ENCODE measurements at regions not wholly inside any gene's neighbourhood (a gene's known extent, or its start where the extent isn't known, plus 50 kb on each side); places are given as distances from the start of the nearest gene placed in this dataset.

DNA sequence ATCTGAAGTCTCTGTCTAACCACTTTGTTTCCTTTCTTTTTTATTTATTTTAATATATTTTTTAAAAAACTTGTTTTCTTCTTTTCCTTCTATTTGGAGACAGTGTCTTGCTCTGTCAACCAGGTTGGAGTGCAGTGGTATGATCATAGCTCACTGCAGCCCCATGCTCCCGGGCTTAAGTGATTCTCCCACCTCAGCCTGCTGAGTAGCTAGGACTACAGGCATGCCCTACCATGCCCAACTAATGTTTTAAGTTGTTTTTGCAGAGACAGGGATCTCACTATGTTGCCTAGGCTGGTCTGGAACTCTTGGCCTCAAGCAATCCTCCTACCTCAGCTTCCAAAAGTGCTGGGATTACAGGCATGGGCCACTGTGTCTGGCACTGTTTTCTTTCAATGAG is 81.1 kb upstream of the TLK1 start:
- Histone ChIP-seq H3K36me3 (ENCODE audit: low read length) (no peaks in the 10 kb centered on the region), H2AFZ (ENCODE audit: low read depth, low read length, severe bottlenecking) (no peak overlapping the region), H3K9me3 (ENCODE audit: insufficient read depth, low read length) (peaks cover 13% of the 10 kb centered on the region; the same call in 1 of the 2 replicates), H3K4me3 (ENCODE audit: insufficient read depth, low read length, poor library complexity, severe bottlenecking) (no peak overlapping the region), H3F3A (ENCODE audit: insufficient read depth) (no peaks in the 10 kb centered on the region), H3K9me2 (replicated peaks; ENCODE audit: insufficient read depth, low read length) (no peaks in the 10 kb centered on the region), H3K27ac (ENCODE audit: low read depth, low read length) (no peak overlapping the region), H3K9ac (ENCODE audit: low read length) (no peak overlapping the region), H3K27me3 (ENCODE audit: low read length) (no peaks in the 10 kb centered on the region), H4K20me1 (ENCODE audit: low read depth, low read length) (no peaks in the 10 kb centered on the region), H3K79me2 (ENCODE audit: insufficient read depth, low read length) (no peaks in the 10 kb centered on the region), H3K4me2 (ENCODE audit: low read depth, low read length, poor library complexity, severe bottlenecking) (no peak overlapping the region)
- no peak for TF ChIP-seq EZH2phosphoT487 (conservative IDR thresholded peaks at IDR 0.05; ENCODE audit: low read length)
- TF ChIP-seq, protein P1, sequence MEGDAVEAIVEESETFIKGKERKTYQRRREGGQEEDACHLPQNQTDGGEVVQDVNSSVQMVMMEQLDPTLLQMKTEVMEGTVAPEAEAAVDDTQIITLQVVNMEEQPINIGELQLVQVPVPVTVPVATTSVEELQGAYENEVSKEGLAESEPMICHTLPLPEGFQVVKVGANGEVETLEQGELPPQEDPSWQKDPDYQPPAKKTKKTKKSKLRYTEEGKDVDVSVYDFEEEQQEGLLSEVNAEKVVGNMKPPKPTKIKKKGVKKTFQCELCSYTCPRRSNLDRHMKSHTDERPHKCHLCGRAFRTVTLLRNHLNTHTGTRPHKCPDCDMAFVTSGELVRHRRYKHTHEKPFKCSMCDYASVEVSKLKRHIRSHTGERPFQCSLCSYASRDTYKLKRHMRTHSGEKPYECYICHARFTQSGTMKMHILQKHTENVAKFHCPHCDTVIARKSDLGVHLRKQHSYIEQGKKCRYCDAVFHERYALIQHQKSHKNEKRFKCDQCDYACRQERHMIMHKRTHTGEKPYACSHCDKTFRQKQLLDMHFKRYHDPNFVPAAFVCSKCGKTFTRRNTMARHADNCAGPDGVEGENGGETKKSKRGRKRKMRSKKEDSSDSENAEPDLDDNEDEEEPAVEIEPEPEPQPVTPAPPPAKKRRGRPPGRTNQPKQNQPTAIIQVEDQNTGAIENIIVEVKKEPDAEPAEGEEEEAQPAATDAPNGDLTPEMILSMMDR (IDR thresholded peaks at IDR 0.05; ENCODE audit: insufficient read depth, low read length, poor library complexity, severe bottlenecking), result no peak

DNA sequence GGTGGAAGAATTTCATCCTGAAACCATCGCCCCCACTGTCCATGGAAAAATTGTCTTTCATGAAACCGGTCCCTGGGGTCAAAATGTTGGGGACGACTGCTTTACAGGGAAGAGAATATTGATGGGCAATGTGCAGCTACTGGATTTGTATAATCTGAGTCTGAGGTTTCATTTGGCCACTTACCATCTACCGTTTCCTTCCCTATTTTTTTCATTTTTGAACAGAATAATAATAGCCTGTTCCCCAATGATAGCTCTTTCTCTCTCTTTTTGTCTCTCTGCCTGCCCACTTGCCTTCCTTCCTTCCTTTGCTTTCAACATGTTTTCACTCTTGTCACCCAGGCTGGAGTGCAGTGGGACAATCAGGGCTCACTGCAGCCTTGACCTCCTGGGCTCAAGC is 78.3 kb upstream of the TLK1 start:
- Histone ChIP-seq H3K4me3 (ENCODE audit: insufficient read depth, low read length, poor library complexity, severe bottlenecking) (no peak overlapping the region), H3K79me2 (ENCODE audit: insufficient read depth, low read length) (no peaks in the 10 kb centered on the region), H3F3A (ENCODE audit: insufficient read depth) (no peaks in the 10 kb centered on the region), H4K20me1 (ENCODE audit: low read depth, low read length) (no peaks in the 10 kb centered on the region), H3K27ac (ENCODE audit: low read depth, low read length) (no peak overlapping the region), H3K4me2 (ENCODE audit: low read depth, low read length, poor library complexity, severe bottlenecking) (no peak overlapping the region), H3K27me3 (ENCODE audit: low read length) (no peaks in the 10 kb centered on the region), H3K9ac (ENCODE audit: low read length) (no peak overlapping the region), H3K36me3 (ENCODE audit: low read length) (no peaks in the 10 kb centered on the region), H3K9me2 (replicated peaks; ENCODE audit: insufficient read depth, low read length) (no peaks in the 10 kb centered on the region), H3K9me3 (ENCODE audit: insufficient read depth, low read length) (no peaks in the 10 kb centered on the region), H2AFZ (ENCODE audit: low read depth, low read length, severe bottlenecking) (no peak overlapping the region)
- TF ChIP-seq EZH2phosphoT487 (conservative IDR thresholded peaks at IDR 0.05; ENCODE audit: low read length), result no peak
- TF ChIP-seq, protein P1 (IDR thresholded peaks at IDR 0.05; ENCODE audit: insufficient read depth, low read length, poor library complexity, severe bottlenecking), result no peak

DNA sequence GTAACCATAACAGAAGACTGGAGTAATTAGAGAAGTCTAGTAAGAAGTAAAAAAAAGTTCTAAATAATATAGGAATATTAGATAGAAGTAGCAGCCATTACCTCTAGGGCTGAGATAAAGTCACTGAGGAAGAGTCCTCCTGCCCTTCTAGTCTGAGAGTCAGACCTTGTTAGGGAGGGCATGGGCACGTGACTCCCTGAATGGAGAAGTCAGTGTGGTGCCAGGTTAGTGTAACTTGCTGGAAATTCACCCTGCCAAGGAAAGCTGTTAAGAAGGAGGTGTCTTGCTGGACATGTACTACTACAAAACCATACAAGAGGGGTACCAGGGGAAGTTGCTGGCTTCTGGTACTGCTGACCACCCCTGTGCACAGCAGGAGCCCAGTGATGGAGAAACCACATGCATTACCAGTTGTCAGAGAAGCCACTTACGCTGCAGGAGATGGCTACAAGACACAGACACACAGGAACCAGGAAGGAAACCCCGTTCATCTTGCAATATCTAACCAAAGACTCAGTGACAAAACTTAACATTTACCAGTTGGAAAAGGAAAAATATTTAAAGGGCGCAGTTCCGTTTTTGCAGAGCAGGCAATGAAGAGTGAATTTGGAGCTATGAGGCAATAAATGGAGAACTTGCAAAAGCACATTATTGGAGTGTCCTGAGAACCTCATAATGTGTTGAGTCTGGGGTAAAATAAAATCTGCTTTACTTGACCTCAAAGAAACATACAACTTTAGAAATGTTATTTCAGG is 77.2 kb upstream of the TLK1 start:
- H3K4me3 ChIP-seq (ENCODE audit: insufficient read depth, low read length, poor library complexity, severe bottlenecking), result no peak overlapping the region
- no peaks in the 10 kb centered on the region for H3K9me3 ChIP-seq (ENCODE audit: insufficient read depth, low read length)
- no peak overlapping the region for H3K4me2 ChIP-seq (ENCODE audit: low read depth, low read length, poor library complexity, severe bottlenecking)
- no peaks in the 10 kb centered on the region for H3K79me2 ChIP-seq (ENCODE audit: insufficient read depth, low read length)
- H3F3A ChIP-seq (ENCODE audit: insufficient read depth), result no peaks in the 10 kb centered on the region
- no peaks in the 10 kb centered on the region for H3K9me2 ChIP-seq (replicated peaks; ENCODE audit: insufficient read depth, low read length)
- H2AFZ ChIP-seq (ENCODE audit: low read depth, low read length, severe bottlenecking), result no peak overlapping the region
- no peaks in the 10 kb centered on the region for H4K20me1 ChIP-seq (ENCODE audit: low read depth, low read length)
- H3K27me3 ChIP-seq (ENCODE audit: low read length), result no peaks in the 10 kb centered on the region
- no peak for TF ChIP-seq EZH2phosphoT487 (conservative IDR thresholded peaks at IDR 0.05; ENCODE audit: low read length)
- TF ChIP-seq, protein P1 (IDR thresholded peaks at IDR 0.05; ENCODE audit: insufficient read depth, low read length, poor library complexity, severe bottlenecking), result no peak
- H3K36me3 ChIP-seq (ENCODE audit: low read length), result no peaks in the 10 kb centered on the region
- H3K9ac ChIP-seq (ENCODE audit: low read length), result no peak overlapping the region
- H3K27ac ChIP-seq (ENCODE audit: low read depth, low read length), result no peak overlapping the region
